HG02852 (cell line): ENCODE measurements at regions not wholly inside any gene's neighbourhood (a gene's known extent, or its start where the extent isn't known, plus 50 kb on each side); places are given as distances from the start of the nearest gene placed in this dataset.
"Not testable (repeated sequence)": the region's sequence is repeated elsewhere in the genome, so short reads cannot be mapped to it uniquely, and the experiment has no call there.

ENCODE experiments used
- ATAC-seq: cut with Tn5 transposase; IDR thresholded peaks from one replicate; pipeline ENCODE4 v1.9.1; 2021; ENCODE audit warnings: mild to moderate bottlenecking, moderate library complexity; ENCODE audit not compliant: unreplicated experiment

DNA sequence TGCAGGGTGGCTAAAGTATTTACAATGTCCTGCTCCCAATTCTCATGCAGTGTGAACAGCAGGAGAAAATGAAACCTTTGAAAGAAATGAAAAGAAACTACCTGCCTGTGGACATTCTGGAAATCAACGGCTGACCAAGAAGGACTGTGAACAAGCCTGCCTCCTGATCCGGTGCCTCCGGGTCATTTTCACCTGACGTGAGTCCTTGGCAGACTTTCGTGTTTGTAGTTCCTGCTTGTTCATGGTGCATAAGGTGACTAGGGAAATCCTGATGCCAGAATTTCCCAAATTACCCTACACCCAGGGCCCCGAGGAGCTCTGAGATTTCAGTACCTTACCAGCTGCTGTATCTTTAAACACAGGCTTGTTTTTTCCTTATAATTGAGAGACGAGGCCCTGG is 317.5 kb downstream of the TLE1 start:
- ATAC-seq: no peak

DNA sequence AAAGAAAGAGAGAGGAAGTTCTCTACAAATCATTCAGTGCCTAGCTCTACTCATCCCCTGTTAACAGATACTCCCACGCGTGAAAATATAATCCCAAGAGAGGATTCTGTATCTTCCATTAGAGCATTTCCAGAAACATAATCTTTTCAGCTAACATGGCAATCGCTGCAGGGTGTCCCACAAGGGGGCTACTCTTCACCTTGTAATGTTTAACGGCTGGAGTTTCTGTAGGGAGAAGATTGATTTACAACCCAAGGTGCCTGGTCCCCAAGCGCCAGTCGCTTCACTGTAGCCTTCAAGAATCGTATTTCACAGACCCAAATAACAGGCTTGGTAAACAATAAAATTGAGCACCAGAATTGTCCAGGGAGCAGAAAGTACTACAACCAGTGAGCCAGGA is 318.7 kb downstream of the TLE1 start:
- no peak for ATAC-seq

DNA sequence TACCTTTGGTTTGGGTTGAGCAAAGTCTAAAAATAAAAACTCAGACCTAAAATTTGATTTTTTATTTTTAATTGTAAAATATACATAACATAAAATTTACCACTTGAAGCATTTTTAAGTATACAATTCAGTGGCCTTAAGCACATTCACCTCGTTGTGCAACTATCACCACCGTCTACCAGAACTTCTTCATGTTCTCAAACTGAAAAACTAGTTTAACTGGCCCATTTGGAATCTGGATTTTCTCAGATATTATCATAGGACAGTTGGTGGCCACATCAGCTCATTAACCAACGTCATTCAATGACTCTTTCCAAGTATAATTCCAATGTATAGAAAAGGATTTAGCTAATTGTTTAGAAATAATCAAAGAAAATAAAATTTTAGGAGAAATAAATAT is 319.3 kb downstream of the TLE1 start:
- ATAC-seq: no peak

DNA sequence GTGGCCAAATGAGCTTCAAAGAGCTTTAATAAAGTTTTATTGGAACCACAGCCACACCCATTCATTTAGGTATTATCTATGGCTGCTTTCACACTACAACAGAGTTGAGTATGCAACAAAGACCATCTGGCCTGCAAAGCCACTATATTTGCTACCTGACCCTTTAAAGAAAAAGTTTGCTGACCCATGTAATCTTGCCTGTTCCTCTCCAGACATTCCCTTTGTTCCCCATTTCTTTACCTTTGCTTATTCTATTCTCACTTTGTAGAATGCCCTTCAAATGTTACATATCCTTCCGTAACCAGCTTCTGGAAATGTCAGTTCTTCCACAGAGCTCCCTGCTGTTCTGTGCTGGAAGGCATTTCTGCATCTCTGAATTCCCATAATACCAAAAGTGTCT is 320.2 kb downstream of the TLE1 start:
- ATAC-seq: no peak

- no peak for ATAC-seq
Measured at GRCh38 chr9:81363916-81364480, 325.3 kb downstream of the TLE1 start.

DNA sequence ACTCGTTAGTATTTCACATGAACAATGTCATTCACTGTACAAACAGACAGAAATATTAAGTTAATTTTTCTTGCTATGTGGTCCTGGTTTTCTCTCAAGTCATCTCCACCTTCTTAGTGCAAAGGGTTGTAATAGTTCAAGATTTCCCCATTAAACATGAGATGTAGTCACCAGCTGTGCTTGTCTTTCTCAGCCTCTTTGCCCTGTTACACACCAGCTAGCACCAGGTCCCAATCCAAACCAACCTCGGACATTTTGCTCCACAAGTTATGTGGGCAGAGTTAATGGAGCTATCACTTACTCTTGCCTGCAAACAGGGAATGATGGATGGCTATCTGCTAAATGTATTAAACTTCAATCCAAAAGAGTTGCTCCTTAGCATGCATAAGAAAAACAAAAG is 328.1 kb downstream of the TLE1 start:
- ATAC-seq: no peak

GRCh38 chr9:81351166-81351565 is 338.2 kb downstream of the TLE1 start:
- ATAC-seq: no peak

GRCh38 chr9:81344366-81344765 is 345.0 kb downstream of the TLE1 start:
- ATAC-seq: no peak

DNA sequence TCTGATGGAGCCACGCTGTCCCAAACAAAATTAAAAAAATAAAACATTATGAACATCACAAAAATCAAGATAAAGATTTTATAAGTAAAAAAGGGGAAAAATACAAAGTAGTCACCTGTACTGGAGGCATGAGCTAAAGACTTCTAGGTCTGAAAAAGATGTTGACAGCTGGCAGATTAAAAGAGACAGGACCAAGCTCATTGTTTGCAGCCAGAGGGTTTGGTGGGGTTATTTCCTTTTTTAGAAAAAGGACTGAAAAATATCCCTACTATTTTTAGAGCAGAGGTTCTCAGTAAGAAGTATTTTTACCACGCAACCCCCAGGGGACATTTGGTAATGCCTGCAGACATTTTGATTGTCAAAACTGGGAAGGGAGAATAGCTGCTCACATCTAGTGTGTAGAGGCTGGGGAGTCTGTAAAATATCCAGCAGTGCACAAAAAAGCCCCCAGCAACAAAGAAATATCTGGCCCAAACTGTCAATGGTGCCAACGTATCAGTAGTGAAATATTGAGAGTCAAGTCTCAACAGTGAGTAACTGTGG is 353.4 kb downstream of the TLE1 start:
- no peak for ATAC-seq

DNA sequence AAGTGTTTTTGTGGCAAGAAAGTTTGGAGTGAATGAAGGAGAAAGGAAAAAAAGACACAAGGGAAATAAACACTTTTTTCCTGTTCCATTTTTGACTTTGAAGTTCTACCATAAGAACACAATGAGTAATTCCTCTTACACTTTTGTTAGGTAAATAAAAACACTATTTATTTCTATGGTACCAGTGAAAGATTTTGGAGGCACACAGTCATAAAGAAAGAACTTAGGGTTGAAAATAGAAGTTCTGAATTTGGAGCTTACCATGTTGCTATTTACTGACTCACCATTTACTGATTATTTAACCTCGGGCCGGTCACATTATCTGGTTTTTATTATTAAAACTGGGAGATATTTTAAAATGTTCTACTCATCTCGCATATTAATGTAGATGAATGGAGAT is 367.8 kb downstream of the TLE1 start:
- ATAC-seq: no peak

GRCh38 chr9:81320909-81321482 is 368.4 kb downstream of the TLE1 start:
- no peak for ATAC-seq

GRCh38 chr9:81318571-81318970 is 370.8 kb downstream of the TLE1 start:
- ATAC-seq: no peak

DNA sequence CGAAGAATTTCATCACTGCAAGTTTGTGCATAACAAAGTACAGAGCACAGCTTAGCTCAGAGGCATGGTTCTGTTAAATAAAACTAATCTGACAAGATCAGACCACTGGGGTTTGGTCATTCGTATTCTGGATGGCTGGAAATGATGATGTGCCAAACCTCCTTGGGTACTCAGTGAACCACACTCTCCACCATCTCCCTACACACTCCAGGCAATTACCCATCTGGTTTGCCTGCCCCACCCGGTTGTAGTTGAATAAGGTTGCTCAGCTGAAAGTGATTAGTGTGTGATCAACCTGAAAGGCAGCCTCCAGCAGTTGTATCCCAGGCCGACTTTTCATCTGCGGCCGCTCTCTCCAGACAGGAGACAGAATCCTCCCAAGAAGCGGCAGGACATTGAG is 371.4 kb downstream of the TLE1 start:
- ATAC-seq: no peak

- ATAC-seq: no peak
Measured at GRCh38 chr9:81317223-81317622, 372.1 kb downstream of the TLE1 start.

DNA sequence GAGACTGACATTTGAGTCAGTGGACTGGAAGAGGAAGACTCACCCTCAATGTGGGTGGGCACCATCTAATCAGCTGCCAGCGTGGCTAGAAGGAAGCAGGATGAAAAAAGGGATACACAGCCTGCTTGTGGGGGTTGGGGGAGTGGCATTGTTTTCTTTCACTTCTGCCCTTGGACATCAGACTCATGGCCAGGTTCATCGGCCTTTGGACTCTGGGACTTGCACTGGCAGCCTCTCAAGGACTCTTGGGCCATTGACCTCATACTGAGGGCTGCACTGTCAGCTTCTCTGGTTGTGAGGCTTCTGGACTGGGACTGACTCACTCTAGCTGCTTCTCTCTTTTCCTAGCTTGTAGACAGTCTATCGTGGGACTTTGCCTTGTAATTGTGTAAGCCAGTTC is 374.9 kb downstream of the TLE1 start:
- no peak for ATAC-seq

- no peak for ATAC-seq
Measured at GRCh38 chr9:81313877-81314276, 375.5 kb downstream of the TLE1 start.

GRCh38 chr9:81312346-81312745 is 377.0 kb downstream of the TLE1 start:
- no peak for ATAC-seq

- ATAC-seq: no peak
Measured at GRCh38 chr9:81308404-81308803, 380.9 kb downstream of the TLE1 start.

DNA sequence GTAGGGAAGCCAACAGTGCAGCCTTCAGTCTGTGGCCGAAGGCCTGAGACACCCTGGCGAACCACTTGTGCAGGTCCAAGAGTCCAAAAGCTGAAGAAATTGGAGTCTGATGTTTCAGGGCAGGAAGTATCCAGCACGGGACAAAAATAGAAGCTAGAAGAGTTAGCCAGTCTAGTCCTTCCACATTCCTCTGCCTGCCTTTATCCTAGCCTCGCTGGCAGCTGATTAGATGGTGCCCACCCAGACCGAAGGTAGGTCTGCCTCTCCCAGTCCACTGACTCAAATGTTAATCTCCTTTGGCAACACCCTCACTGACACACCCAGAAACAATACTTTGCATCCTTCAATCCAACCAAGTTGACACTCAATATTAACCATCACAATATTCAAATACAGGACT is 381.6 kb downstream of the TLE1 start:
- not testable (repeated sequence) for ATAC-seq

GRCh38 chr9:81305561-81306182 is 383.7 kb downstream of the TLE1 start:
- ATAC-seq: no peak

- no peak for ATAC-seq
Measured at GRCh38 chr9:81303658-81304057, 385.7 kb downstream of the TLE1 start.

- ATAC-seq: no peak
Measured at GRCh38 chr9:81293651-81294050, 395.7 kb downstream of the TLE1 start.
